ENCODE measurements at regions not wholly inside any gene's neighbourhood (a gene's known extent, or its start where the extent isn't known, plus 50 kb on each side); places are given as distances from the start of the nearest gene placed in this dataset.

- no peak for DNase-seq
Measured at GRCh38 chr2:171225302-171225980, 64.7 kb upstream of the TLK1 start.

- no peak for DNase-seq
Measured at GRCh38 chr2:171217330-171217729, 56.6 kb upstream of the TLK1 start.

- DNase-seq = no peak
Measured at GRCh38 chr2:171216631-171217030, 55.9 kb upstream of the TLK1 start.

- DNase-seq = no peak
Measured at GRCh38 chr2:171214093-171214492, 53.4 kb upstream of the TLK1 start.

- DNase-seq = peak; percentile 71
Measured at GRCh38 chr2:171210864-171211431, 50.3 kb upstream of the TLK1 start.
